ENCODE measurements at regions not wholly inside any gene's neighbourhood (a gene's known extent, or its start where the extent isn't known, plus 50 kb on each side); places are given as distances from the start of the nearest gene placed in this dataset.

DNA sequence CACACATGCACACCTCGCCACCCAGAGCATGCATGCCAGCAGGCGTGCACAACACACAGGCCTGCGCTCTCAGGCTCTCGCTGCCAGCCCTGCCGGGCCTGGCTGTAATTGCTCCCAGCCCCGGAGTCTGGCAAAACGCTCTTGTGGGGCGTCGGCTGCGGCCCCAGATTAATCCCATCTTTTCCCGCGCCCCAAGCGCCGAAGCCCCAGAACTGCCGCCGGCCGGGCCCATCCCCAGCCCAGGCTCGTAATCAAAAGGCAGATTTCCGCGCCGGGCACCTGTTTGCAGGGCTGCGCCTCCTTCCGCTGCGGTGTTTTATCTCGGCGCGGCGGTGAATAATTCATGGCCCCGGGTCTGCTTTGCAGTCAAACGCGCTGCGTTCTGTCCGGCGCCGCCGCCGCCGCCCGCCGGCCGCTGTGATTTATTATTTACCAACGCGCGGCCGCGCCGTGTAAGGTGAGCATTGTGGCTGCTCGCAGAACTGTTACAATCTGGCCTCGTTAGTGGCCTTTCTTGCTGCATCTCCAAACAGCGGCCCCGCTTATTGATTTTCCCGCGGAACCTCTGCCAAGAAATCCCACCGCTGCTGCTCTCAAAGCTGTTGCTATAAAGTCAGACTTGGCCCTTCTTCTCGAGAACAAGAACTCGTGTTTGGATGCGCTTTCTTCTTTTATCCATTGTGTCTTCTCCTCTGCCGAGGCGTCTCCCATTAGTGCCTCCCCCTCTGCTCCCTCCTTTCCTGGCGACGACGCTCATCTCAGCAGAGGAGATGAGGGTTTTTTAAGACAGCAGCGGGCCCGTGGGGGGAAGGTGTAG lies 126.1 kb downstream of the IRX5 start:
- H3K9ac ChIP-seq (ENCODE audit: control insufficient read depth, extremely low read depth, insufficient read depth, low read length), result no peak overlapping the region
- dilution Hi-C loops (cut with MboI; ENCODE audit: extremely low pct_ligation_motif_present, low sequenced_read_pairs), result no loop called here
- no peak for DNase-seq (ENCODE audit: low read depth, low spot score)

DNA sequence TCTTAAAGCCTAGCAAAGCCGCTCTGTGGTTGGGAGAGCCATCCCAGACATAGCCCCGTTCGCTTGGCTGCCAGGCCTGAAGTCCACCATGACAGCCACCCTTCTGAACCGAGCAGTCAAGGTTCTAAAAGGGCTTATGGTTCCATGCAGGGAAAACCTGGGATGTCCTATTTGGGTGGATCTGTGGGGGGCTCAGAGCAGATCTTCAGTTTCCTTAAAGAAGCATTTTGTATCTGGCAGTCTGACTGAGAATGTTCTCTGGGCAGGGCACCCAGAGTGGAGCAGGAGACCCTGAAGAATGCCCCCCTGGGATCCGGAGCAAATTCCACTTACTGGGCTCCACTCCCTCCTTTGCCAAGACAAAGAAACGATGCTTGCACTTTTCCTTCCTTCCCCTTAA lies 127.2 kb downstream of the IRX5 start:
- Histone ChIP-seq H4K20me1 (ENCODE audit: control insufficient read depth, extremely low read depth, insufficient read depth, low read length) (no peaks in the 10 kb centered on the region), H3K9me3 (ENCODE audit: control insufficient read depth, low read depth, low read length) (no peaks in the 10 kb centered on the region), H3K4me2 (ENCODE audit: control insufficient read depth, extremely low read depth, insufficient read depth, low read depth, low read length) (no peak overlapping the region), H2AFZ (ENCODE audit: control insufficient read depth, low read length) (no peak overlapping the region), H3K4me3 (ENCODE audit: control insufficient read depth in 2 of 3, extremely low read depth in 1 of 3, insufficient read depth in 2 of 3, low read depth in 1 of 3, low read length in 3 of 3) (no peak overlapping the region), H3K9me1 (ENCODE audit: control insufficient read depth, extremely low read depth, insufficient read depth, low read length) (no peaks in the 10 kb centered on the region), H3K4me1 (ENCODE audit: control insufficient read depth, extremely low read depth, insufficient read depth, low read length) (no peaks in the 10 kb centered on the region), H3K79me2 (ENCODE audit: control insufficient read depth, insufficient read depth, low read length) (no peaks in the 10 kb centered on the region), H3K27ac (ENCODE audit: control insufficient read depth, insufficient read depth, low read length) (no peak overlapping the region), H3K27me3 (ENCODE audit: control insufficient read depth, extremely low read depth, insufficient read depth, low read length) (peaks cover 25% of the 10 kb centered on the region), H3K36me3 (ENCODE audit: control insufficient read depth in 2 of 2, extremely low read depth in 1 of 2, insufficient read depth in 2 of 2, low read length in 2 of 2) (no peaks in the 10 kb centered on the region), H3K9ac (ENCODE audit: control insufficient read depth, extremely low read depth, insufficient read depth, low read length) (no peak overlapping the region)
- dilution Hi-C loops (cut with MboI; ENCODE audit: extremely low pct_ligation_motif_present, low sequenced_read_pairs), result no loop called here
- FAIRE-seq (no peak), DNase-seq (ENCODE audit: low read depth, low spot score) (no peak)
- no peak for TF ChIP-seq CTCF (optimal IDR thresholded peaks at IDR 0.05 in 1 of 3, IDR thresholded peaks at IDR 0.05 in 1 of 3, conservative IDR thresholded peaks at IDR 0.05 in 1 of 3; ENCODE audit: extremely low read depth in 1 of 3, insufficient read depth in 2 of 3, low read length in 3 of 3)
- TF ChIP-seq EZH2 (IDR thresholded peaks at IDR 0.05; ENCODE audit: low read length), result no peak

More for the DNA sequence above, 126.1 kb downstream of the IRX5 start:
- Histone ChIP-seq H3K4me2 (ENCODE audit: control insufficient read depth, extremely low read depth, insufficient read depth, low read depth, low read length) (peak overlapping the region; percentile 57), H3K9me3 (ENCODE audit: control insufficient read depth, low read depth, low read length) (no peaks in the 10 kb centered on the region), H2AFZ (ENCODE audit: control insufficient read depth, low read length) (no peak overlapping the region), H3K4me1 (ENCODE audit: control insufficient read depth, extremely low read depth, insufficient read depth, low read length) (no peaks in the 10 kb centered on the region), H3K9me1 (ENCODE audit: control insufficient read depth, extremely low read depth, insufficient read depth, low read length) (no peaks in the 10 kb centered on the region), H3K79me2 (ENCODE audit: control insufficient read depth, insufficient read depth, low read length) (no peaks in the 10 kb centered on the region), H3K27ac (ENCODE audit: control insufficient read depth, insufficient read depth, low read length) (no peak overlapping the region), H4K20me1 (ENCODE audit: control insufficient read depth, extremely low read depth, insufficient read depth, low read length) (no peaks in the 10 kb centered on the region), H3K4me3 (ENCODE audit: control insufficient read depth in 2 of 3, extremely low read depth in 1 of 3, insufficient read depth in 2 of 3, low read depth in 1 of 3, low read length in 3 of 3) (peak overlapping the region; percentile 0 to 34 (median 27)), H3K27me3 (ENCODE audit: control insufficient read depth, extremely low read depth, insufficient read depth, low read length) (peaks cover 25% of the 10 kb centered on the region), H3K36me3 (ENCODE audit: control insufficient read depth in 2 of 2, extremely low read depth in 1 of 2, insufficient read depth in 2 of 2, low read length in 2 of 2) (no peaks in the 10 kb centered on the region)
- TF ChIP-seq EZH2 (IDR thresholded peaks at IDR 0.05; ENCODE audit: low read length) (no peak), CTCF (optimal IDR thresholded peaks at IDR 0.05 in 1 of 3, IDR thresholded peaks at IDR 0.05 in 1 of 3, conservative IDR thresholded peaks at IDR 0.05 in 1 of 3; ENCODE audit: extremely low read depth in 1 of 3, insufficient read depth in 2 of 3, low read length in 3 of 3) (no peak)
- FAIRE-seq, result no peak
